GM21447 (cell line): ENCODE measurements at regions not wholly inside any gene's neighbourhood (a gene's known extent, or its start where the extent isn't known, plus 50 kb on each side); places are given as distances from the start of the nearest gene placed in this dataset.

ENCODE experiments used
- ATAC-seq: cut with Tn5 transposase; IDR thresholded peaks from one replicate; pipeline ENCODE4 v1.9.1; 2021; ENCODE audit not compliant: unreplicated experiment

GRCh38 chr10:92790440-92790839 lies 57.9 kb upstream of the EXOC6 start:
- ATAC-seq, result no peak

GRCh38 chr10:92792661-92793060 lies 55.7 kb upstream of the EXOC6 start:
- ATAC-seq, result no peak
